H1 (cell line): ENCODE measurements at regions not wholly inside any gene's neighbourhood (a gene's known extent, or its start where the extent isn't known, plus 50 kb on each side); places are given as distances from the start of the nearest gene placed in this dataset.

ENCODE experiments used
- CTCF ChIA-PET: fragments of 300-600 bp; sonication (Branson Sonifier 250); formaldehyde crosslinking; loops from one replicate; lab custom pipeline; 2021; ENCODE audit not compliant: partially characterized antibody; lab: Charles Lee
- POLR2A ChIA-PET: fragments of 300-600 bp; sonication (Branson Sonifier 250); formaldehyde crosslinking; loops from one replicate; lab custom pipeline; 2021; ENCODE audit warnings: inconsistent platforms; ENCODE audit not compliant: partially characterized antibody; lab: Charles Lee
- DNase-seq, 2 experiments: peaks; one replicate each; pipeline versions ENCODE4 v3.0.0 to v3.0.0-alpha.2; 2010 to 2022; ENCODE audit warnings: low spot score in 2 of 2, low read depth in 1 of 2, mixed read lengths in 1 of 2
- FAIRE-seq: peaks from 2 replicates; lab custom pipeline; 2011; peaks lifted over from hg19 to GRCh38; lab: Jason Lieb, UNC
- H2AFZ ChIP-seq: 2 replicates; pipeline ENCODE4 v1.8.1; 2012; ENCODE audit warnings: low read length, inconsistent platforms
- H2AK5ac ChIP-seq: 2 replicates; pipeline ENCODE4 v1.6.1; 2013; ENCODE audit warnings: low read depth, low read length
- H2BK120ac ChIP-seq: replicated peaks from 2 replicates; pipeline ENCODE3; 2013; ENCODE audit warnings: low read depth, low read length, inconsistent platforms
- H2BK12ac ChIP-seq: 2 replicates; pipeline ENCODE4 v1.6.1; 2013; ENCODE audit warnings: low read depth, low read length
- H2BK15ac ChIP-seq: 2 replicates; pipeline ENCODE4 v1.6.1; 2013; ENCODE audit warnings: low read length
- H2BK20ac ChIP-seq: 2 replicates; pipeline ENCODE4 v1.6.1; 2013; ENCODE audit warnings: low read length
- H2BK5ac ChIP-seq: 2 replicates; pipeline ENCODE4 v1.6.1; 2013; ENCODE audit warnings: low read depth, low read length
- H3K14ac ChIP-seq: 2 replicates; pipeline ENCODE4 v1.6.1; 2013; ENCODE audit warnings: inconsistent platforms; ENCODE audit not compliant: insufficient read length
- H3K18ac ChIP-seq: 2 replicates; pipeline ENCODE4 v1.6.1; 2013; ENCODE audit warnings: low read length; ENCODE audit errors: extremely low read depth
- H3K23ac ChIP-seq: 2 replicates; pipeline ENCODE4 v1.6.1; 2013; ENCODE audit warnings: inconsistent platforms; ENCODE audit not compliant: insufficient read length
- H3K23me2 ChIP-seq: 2 replicates; pipeline ENCODE4 v1.6.1; 2013; ENCODE audit warnings: low read depth, low read length
- H3K27ac ChIP-seq: 2 replicates; pipeline ENCODE4 v1.6.1; 2011; ENCODE audit warnings: low read depth, low read length, inconsistent platforms
- H3K27me3 ChIP-seq, 4 experiments: replicated peaks in 1 of 4; 1 replicate in 1 of 4; 2 replicates in 3 of 4; pipeline versions ENCODE4 v1.6.1 to v1.8.1; 2011 to 2013; ENCODE audit warnings: low read length in 3 of 4, mild to moderate bottlenecking in 3 of 4, inconsistent platforms in 2 of 4, mixed read lengths in 2 of 4, moderate library complexity in 1 of 4; ENCODE audit not compliant: control insufficient read depth in 3 of 4, insufficient read depth in 3 of 4; ENCODE audit errors: extremely low read depth in 1 of 4
- H3K36me3 ChIP-seq, 4 experiments: 2 replicates each; pipeline versions ENCODE4 v1.6.1 to v1.8.1; 2011 to 2013; ENCODE audit warnings: mild to moderate bottlenecking in 4 of 4, low read length in 3 of 4, moderate library complexity in 2 of 4, control low read depth in 1 of 4, inconsistent platforms in 1 of 4; ENCODE audit not compliant: insufficient read depth in 4 of 4, control insufficient read depth in 2 of 4
- H3K4ac ChIP-seq: replicated peaks from 2 replicates; pipeline ENCODE3; 2013; ENCODE audit warnings: low read length, low read depth, mixed read lengths, inconsistent platforms; ENCODE audit not compliant: insufficient read length
- H3K4me1 ChIP-seq, 4 experiments: replicated peaks in 1 of 4; 1 replicate in 1 of 4; 2 replicates in 3 of 4; pipeline versions ENCODE4 v1.6.1 to v1.8.1; 2011 to 2013; ENCODE audit warnings: low read length in 3 of 4, inconsistent platforms in 2 of 4, mixed read lengths in 1 of 4; ENCODE audit not compliant: insufficient read depth in 4 of 4, control insufficient read depth in 3 of 4
- H3K4me2 ChIP-seq, 2 experiments: 2 replicates each; pipeline versions ENCODE4 v1.6.1 to v1.8.1; 2011 to 2013; ENCODE audit warnings: low read depth in 2 of 2, low read length in 2 of 2, control low read depth in 1 of 2, inconsistent platforms in 1 of 2, mild to moderate bottlenecking in 1 of 2; ENCODE audit not compliant: insufficient read depth in 1 of 2
- H3K4me3 ChIP-seq, 4 experiments: fragments of 200-600, 300-600 bp in 1 of 4; sonication (generic), shearing (Covaris generic), sonication (Bioruptor Twin) in 1 of 4; 2 replicates each; pipeline versions ENCODE4 v1.5.1 to v1.8.1; 2011 to 2016; ENCODE audit warnings: low read length in 4 of 4, low read depth in 3 of 4, control low read depth in 2 of 4, inconsistent platforms in 2 of 4, mild to moderate bottlenecking in 2 of 4, mixed read lengths in 1 of 4, moderate library complexity in 1 of 4; ENCODE audit not compliant: insufficient read depth in 2 of 4; ENCODE audit errors: extremely low read depth in 1 of 4
- H3K56ac ChIP-seq: replicated peaks from 2 replicates; pipeline ENCODE3; 2013; ENCODE audit warnings: low read depth, mild to moderate bottlenecking, mixed read lengths, low read length, inconsistent platforms; ENCODE audit not compliant: insufficient read length
- H3K79me1 ChIP-seq: 2 replicates; pipeline ENCODE4 v1.6.1; 2013; ENCODE audit warnings: low read depth, low read length, control low read depth
- H3K79me2 ChIP-seq, 2 experiments: 2 replicates each; pipeline versions ENCODE4 v1.6.1 to v1.8.1; 2012 to 2013; ENCODE audit warnings: low read length in 2 of 2, mild to moderate bottlenecking in 2 of 2, inconsistent platforms in 1 of 2; ENCODE audit not compliant: insufficient read depth in 2 of 2, control insufficient read depth in 1 of 2
- H3K9ac ChIP-seq, 4 experiments: replicated peaks in 1 of 4; 1 replicate in 1 of 4; 2 replicates in 3 of 4; pipeline versions ENCODE4 v1.6.1 to v1.8.1; 2011 to 2013; ENCODE audit warnings: low read depth in 3 of 4, low read length in 3 of 4, control low read depth in 2 of 4, mild to moderate bottlenecking in 2 of 4, moderate library complexity in 2 of 4, inconsistent platforms in 1 of 4; ENCODE audit errors: extremely low read depth in 1 of 4
- H3K9me3 ChIP-seq, 2 experiments: 2 replicates each; pipeline versions ENCODE4 v1.6.1 to v1.8.1; 2012 to 2013; ENCODE audit warnings: mild to moderate bottlenecking in 2 of 2, moderate library complexity in 2 of 2, control low read depth in 1 of 2, inconsistent platforms in 1 of 2, low read depth in 1 of 2, low read length in 1 of 2, mixed read lengths in 1 of 2; ENCODE audit not compliant: insufficient read depth in 2 of 2
- H4K20me1 ChIP-seq, 2 experiments: replicated peaks in 1 of 2; 2 replicates each; pipeline versions ENCODE3 to v1.8.1; 2011 to 2013; ENCODE audit warnings: inconsistent platforms in 2 of 2, low read length in 2 of 2, mild to moderate bottlenecking in 1 of 2; ENCODE audit not compliant: insufficient read depth in 2 of 2, control insufficient read depth in 1 of 2
- H4K5ac ChIP-seq: 2 replicates; pipeline ENCODE4 v1.6.1; 2013; ENCODE audit warnings: low read length, low read depth, mixed read lengths, inconsistent platforms; ENCODE audit not compliant: insufficient read length
- H4K8ac ChIP-seq: 2 replicates; pipeline ENCODE4 v1.8.0; 2013; ENCODE audit warnings: mild to moderate bottlenecking, moderate library complexity, low read length, inconsistent platforms; ENCODE audit not compliant: insufficient read depth; ENCODE audit errors: extremely low read depth
- H4K91ac ChIP-seq: replicated peaks from 2 replicates; pipeline ENCODE3; 2013; ENCODE audit warnings: low read length, mixed read lengths, inconsistent platforms; ENCODE audit not compliant: insufficient read length
- BACH1 ChIP-seq: IDR thresholded peaks from 2 replicates; pipeline ENCODE4 v1.6.1; 2012; ENCODE audit warnings: low read length, improper control_type of control experiment
- CBX5 ChIP-seq: fragments of 300-800, 300-1000 bp; sonication (generic); IDR thresholded peaks from 2 replicates; pipeline ENCODE4 v1.7.1; 2016; ENCODE audit warnings: antibody characterized with exemption, low read length, low read depth
- SIX5 ChIP-seq: IDR thresholded peaks from 2 replicates; pipeline ENCODE4 v1.6.1; 2011; ENCODE audit warnings: mild to moderate bottlenecking, low read depth, low read length
- WGBS, 2 experiments: shearing (Covaris generic) in 1 of 2; methylation state at CpG; one replicate each; pipeline versions ENCODE4 v1.1.6 to v1.1.7; 2013 to 2015; ENCODE audit warnings: low lambda C conversion rate in 2 of 2, mixed read lengths in 2 of 2, inconsistent platforms in 1 of 2, low coverage in 1 of 2, missing lambda C conversion rate in 1 of 2; ENCODE audit not compliant: insufficient replicate concordance in 2 of 2, insufficient coverage in 1 of 2, insufficient read length in 1 of 2; ENCODE audit errors: extremely low coverage in 1 of 2, missing lambda C conversion rate in 1 of 2; 5-methylcytosine and 5-hydroxymethylcytosine counted together

DNA sequence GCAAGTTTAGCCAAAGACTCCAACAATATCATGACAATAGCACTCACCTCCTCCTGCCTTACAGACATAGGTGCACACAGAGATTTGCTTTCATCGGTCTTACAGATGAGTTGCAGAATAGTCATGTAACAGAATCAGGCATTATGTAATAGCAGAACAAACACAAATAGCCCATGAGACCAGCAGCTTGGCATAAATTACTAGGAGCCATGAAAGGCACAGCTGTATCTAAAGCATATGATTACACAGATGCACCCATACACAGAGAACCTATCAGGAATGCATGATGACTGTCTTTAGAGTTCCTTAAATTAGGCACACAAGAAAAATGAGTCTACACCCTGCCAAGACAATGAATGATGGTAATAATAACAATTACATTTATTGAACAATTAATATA, 342.0 kb upstream of the XYLT1 start:
- Histone ChIP-seq H3K4me3 (no peak overlapping the region), H3K56ac (no peak overlapping the region), H3K18ac (no peak overlapping the region), H2BK20ac (no peak overlapping the region), H2BK120ac (no peak overlapping the region), H2AFZ (no peak overlapping the region), H3K23ac (no peak overlapping the region), H4K91ac (no peak overlapping the region), H3K27ac (no peak overlapping the region), H3K4ac (no peak overlapping the region), H3K14ac (no peak overlapping the region), H4K5ac (no peak overlapping the region), H4K8ac (no peak overlapping the region), H3K4me1 (no peaks in the 10 kb centered on the region), H3K9me3 (peaks cover 13 to 14% of the 10 kb centered on the region in 2 experiments; a peak in 3 of 4 replicates), H3K79me2 (no peaks in the 10 kb centered on the region), H2BK12ac (no peak overlapping the region), H3K4me2 (no peak overlapping the region), H2BK15ac (no peak overlapping the region), H3K27me3 (no peaks in the 10 kb centered on the region), H4K20me1 (no peaks in the 10 kb centered on the region), H2BK5ac (no peak overlapping the region), H3K9ac (no peak overlapping the region), H3K79me1 (no peaks in the 10 kb centered on the region), H3K36me3 (peaks cover 0 to 9% (median 2%) of the 10 kb centered on the region in 4 experiments; a peak in 3 of 8 replicates), H3K23me2 (no peaks in the 10 kb centered on the region), H2AK5ac (no peak overlapping the region)
- FAIRE-seq (no peak), DNase-seq (no peak)
- 94% methylated on average over 1 of the region's 1 CpG; no CpG with 5 or more reads in 1 of the 2 experiments for WGBS, 2 experiments
- ChIA-PET POLR2A (no interaction called here), CTCF (no interaction called here)
- no peak for TF ChIP-seq CBX5
- TF ChIP-seq BACH1: no peak
- no peak for TF ChIP-seq SIX5
